H9 (cell line): ENCODE measurements at regions not wholly inside any gene's neighbourhood (a gene's known extent, or its start where the extent isn't known, plus 50 kb on each side); places are given as distances from the start of the nearest gene placed in this dataset.

Experiments
- DNase-seq: peaks from one replicate; pipeline ENCODE4 v3.0.0-alpha.2; 2017
- H2AFZ ChIP-seq: one replicate; pipeline ENCODE4 v1.6.1; 2013; ENCODE audit warnings: mild to moderate bottlenecking, low read length, control low read depth, moderate library complexity
- H2AK5ac ChIP-seq: 2 replicates; pipeline ENCODE4 v1.6.1; 2013; ENCODE audit warnings: low read length, control low read depth, mixed read lengths; ENCODE audit not compliant: insufficient read length
- H2BK120ac ChIP-seq: one replicate; pipeline ENCODE4 v1.6.1; 2013; ENCODE audit warnings: low read depth, mild to moderate bottlenecking, low read length, control low read depth, inconsistent platforms; ENCODE audit not compliant: poor library complexity, severe bottlenecking
- H2BK12ac ChIP-seq: 2 replicates; pipeline ENCODE4 v1.6.1; 2013; ENCODE audit warnings: low read length, control low read depth, mixed read lengths, low read depth; ENCODE audit not compliant: insufficient read length
- H2BK15ac ChIP-seq: 2 replicates; pipeline ENCODE4 v1.6.1; 2013; ENCODE audit warnings: low read depth, low read length, control low read depth
- H2BK20ac ChIP-seq: one replicate; pipeline ENCODE4 v1.6.1; 2013; ENCODE audit warnings: low read depth, mild to moderate bottlenecking, low read length, control low read depth, inconsistent platforms; ENCODE audit not compliant: poor library complexity, severe bottlenecking
- H2BK5ac ChIP-seq: 2 replicates; pipeline ENCODE4 v1.6.1; 2013; ENCODE audit warnings: low read length, control low read depth, mixed read lengths; ENCODE audit not compliant: insufficient read length
- H3K14ac ChIP-seq: 2 replicates; pipeline ENCODE4 v1.6.1; 2013; ENCODE audit warnings: low read length, control low read depth; ENCODE audit not compliant: insufficient read depth
- H3K18ac ChIP-seq: 2 replicates; pipeline ENCODE4 v1.6.1; 2013; ENCODE audit warnings: low read depth, mild to moderate bottlenecking, mixed read lengths, low read length, control low read depth; ENCODE audit not compliant: insufficient read length
- H3K23ac ChIP-seq: 2 replicates; pipeline ENCODE4 v1.6.1; 2013; ENCODE audit warnings: low read length, control low read depth, mixed read lengths, low read depth; ENCODE audit not compliant: insufficient read length
- H3K23me2 ChIP-seq: 2 replicates; pipeline ENCODE4 v1.6.1; 2013; ENCODE audit warnings: low read depth, mild to moderate bottlenecking, mixed read lengths, low read length, control low read depth; ENCODE audit not compliant: insufficient read length, poor library complexity, severe bottlenecking
- H3K27ac ChIP-seq: 2 replicates; pipeline ENCODE4 v1.5.1; 2013; ENCODE audit warnings: low read length, control low read depth, mixed read lengths, low read depth; ENCODE audit not compliant: insufficient read length
- H3K27me3 ChIP-seq: 2 replicates; pipeline ENCODE4 v1.6.1; 2013; ENCODE audit warnings: low read length, control low read depth, inconsistent platforms; ENCODE audit not compliant: insufficient read depth
- H3K4ac ChIP-seq: 2 replicates; pipeline ENCODE4 v1.6.1; 2013; ENCODE audit warnings: low read depth, mild to moderate bottlenecking, control low read depth, inconsistent platforms, low read length, moderate library complexity
- H3K4me1 ChIP-seq: 2 replicates; pipeline ENCODE4 v1.6.1; 2013; ENCODE audit warnings: low read length, control low read depth, inconsistent platforms; ENCODE audit not compliant: insufficient read depth
- H3K4me2 ChIP-seq: 2 replicates; pipeline ENCODE4 v1.6.1; 2013; ENCODE audit warnings: low read length, control low read depth, mixed read lengths; ENCODE audit not compliant: insufficient read length, insufficient read depth
- H3K56ac ChIP-seq: 2 replicates; pipeline ENCODE4 v1.6.1; 2013; ENCODE audit warnings: low read depth, mild to moderate bottlenecking, mixed read lengths, low read length, control low read depth; ENCODE audit not compliant: insufficient read length
- H3K79me1 ChIP-seq: 2 replicates; pipeline ENCODE4 v1.6.1; 2013; ENCODE audit warnings: low read depth, mild to moderate bottlenecking, moderate library complexity, low read length, control low read depth, inconsistent platforms; ENCODE audit not compliant: insufficient read depth, poor library complexity, severe bottlenecking
- H3K79me2 ChIP-seq: 2 replicates; pipeline ENCODE4 v1.6.1; 2013; ENCODE audit warnings: low read length, control low read depth, inconsistent platforms; ENCODE audit not compliant: insufficient read depth
- H3K9ac ChIP-seq: 2 replicates; pipeline ENCODE4 v1.6.1; 2013; ENCODE audit warnings: low read length, control low read depth, mixed read lengths; ENCODE audit not compliant: insufficient read length; ENCODE audit errors: extremely low read depth
- H3K9me3 ChIP-seq: one replicate; pipeline ENCODE4 v1.6.1; 2013; ENCODE audit warnings: low read depth, low read length, inconsistent platforms; ENCODE audit not compliant: control insufficient read depth
- H3T11ph ChIP-seq: one replicate; pipeline ENCODE4 v1.6.1; 2013; ENCODE audit warnings: mild to moderate bottlenecking, low read length, control low read depth, inconsistent platforms
- H4K20me1 ChIP-seq: one replicate; pipeline ENCODE4 v1.6.1; 2013; ENCODE audit not compliant: control insufficient read depth, insufficient read length, insufficient read depth
- H4K5ac ChIP-seq: 2 replicates; pipeline ENCODE4 v1.6.1; 2013; ENCODE audit warnings: low read depth, mild to moderate bottlenecking, mixed read lengths, low read length, control low read depth; ENCODE audit not compliant: insufficient read length
- H4K8ac ChIP-seq: replicated peaks from 2 replicates; pipeline ENCODE4 v1.6.1; 2013; ENCODE audit warnings: low read length, control low read depth, mixed read lengths, low read depth; ENCODE audit not compliant: insufficient read length
- H4K91ac ChIP-seq: 2 replicates; pipeline ENCODE4 v1.6.1; 2013; ENCODE audit warnings: low read depth, mild to moderate bottlenecking, moderate library complexity, mixed read lengths, low read length, control low read depth; ENCODE audit not compliant: insufficient read length
- H3K27ac Mint-ChIP-seq, 3 experiments: 2 replicates in 2 of 3; 3 replicates in 1 of 3; pipeline ENCODE4 v1.8.0; 2020 to 2021; ENCODE audit warnings: mixed read lengths in 3 of 3, mild to moderate bottlenecking in 1 of 3, moderate library complexity in 1 of 3
- H3K27me3 Mint-ChIP-seq: 2 replicates; pipeline ENCODE4 v1.8.0; 2021; ENCODE audit warnings: low read depth, mild to moderate bottlenecking, moderate library complexity, mixed read lengths
- H3K36me3 Mint-ChIP-seq, 3 experiments: 2 replicates in 2 of 3; 3 replicates in 1 of 3; pipeline ENCODE4 v1.8.0; 2020 to 2021; ENCODE audit warnings: low read depth in 3 of 3, mixed read lengths in 3 of 3; ENCODE audit not compliant: insufficient read depth in 1 of 3
- H3K4me1 Mint-ChIP-seq, 2 experiments: 2 replicates each; pipeline ENCODE4 v1.8.0; 2020; ENCODE audit warnings: mixed read lengths in 2 of 2
- H3K4me3 Mint-ChIP-seq, 2 experiments: 2 replicates in 1 of 2; 3 replicates in 1 of 2; pipeline ENCODE4 v1.8.0; 2020 to 2021; ENCODE audit warnings: mild to moderate bottlenecking in 2 of 2, mixed read lengths in 2 of 2, moderate library complexity in 1 of 2
- H3K9me3 Mint-ChIP-seq, 2 experiments: 2 replicates in 1 of 2; 3 replicates in 1 of 2; pipeline ENCODE4 v1.8.0; 2020; ENCODE audit warnings: mild to moderate bottlenecking in 2 of 2, mixed read lengths in 2 of 2, moderate library complexity in 1 of 2
- WGBS: extraction: QIAGEN DNeasy Blood & Tissue Kit; methylation state at CpG from one replicate; pipeline ENCODE4 v1.1.7; 2013; ENCODE audit warnings: missing lambda C conversion rate, low lambda C conversion rate, mixed read lengths; ENCODE audit not compliant: insufficient read length; ENCODE audit errors: extremely low coverage; 5-methylcytosine and 5-hydroxymethylcytosine counted together
- TF ChIP-seq, protein P1 (sequence below): fragments of 200-600 bp; sonication (generic); conservative IDR thresholded peaks from 3 replicates; pipeline ENCODE4 v1.8.0; 2021; ENCODE audit warnings: antibody characterized with exemption, mild to moderate bottlenecking

DNA sequence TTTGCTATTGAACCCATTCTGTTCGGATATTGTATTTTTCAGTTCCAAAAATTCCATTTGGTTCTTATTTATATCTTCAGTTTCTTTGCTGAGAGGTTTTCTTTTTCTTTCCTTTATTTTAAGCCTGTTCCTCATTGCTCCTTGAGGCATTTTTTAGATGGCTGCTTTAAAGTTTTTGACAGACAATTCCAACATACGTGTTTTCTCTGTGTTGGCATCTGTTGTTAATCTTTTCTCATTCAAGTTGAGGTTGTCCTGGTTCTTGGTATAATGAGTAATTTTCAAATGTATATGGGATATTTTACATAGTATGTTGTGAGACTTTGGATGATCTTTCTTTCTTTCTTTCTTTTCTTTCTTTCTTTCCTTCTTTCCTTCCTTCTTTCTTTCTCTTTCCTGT, 1078.0 kb upstream of the CELF2 start:
- no peaks in the 10 kb centered on the region for H4K20me1 ChIP-seq
- TF ChIP-seq, protein P1, sequence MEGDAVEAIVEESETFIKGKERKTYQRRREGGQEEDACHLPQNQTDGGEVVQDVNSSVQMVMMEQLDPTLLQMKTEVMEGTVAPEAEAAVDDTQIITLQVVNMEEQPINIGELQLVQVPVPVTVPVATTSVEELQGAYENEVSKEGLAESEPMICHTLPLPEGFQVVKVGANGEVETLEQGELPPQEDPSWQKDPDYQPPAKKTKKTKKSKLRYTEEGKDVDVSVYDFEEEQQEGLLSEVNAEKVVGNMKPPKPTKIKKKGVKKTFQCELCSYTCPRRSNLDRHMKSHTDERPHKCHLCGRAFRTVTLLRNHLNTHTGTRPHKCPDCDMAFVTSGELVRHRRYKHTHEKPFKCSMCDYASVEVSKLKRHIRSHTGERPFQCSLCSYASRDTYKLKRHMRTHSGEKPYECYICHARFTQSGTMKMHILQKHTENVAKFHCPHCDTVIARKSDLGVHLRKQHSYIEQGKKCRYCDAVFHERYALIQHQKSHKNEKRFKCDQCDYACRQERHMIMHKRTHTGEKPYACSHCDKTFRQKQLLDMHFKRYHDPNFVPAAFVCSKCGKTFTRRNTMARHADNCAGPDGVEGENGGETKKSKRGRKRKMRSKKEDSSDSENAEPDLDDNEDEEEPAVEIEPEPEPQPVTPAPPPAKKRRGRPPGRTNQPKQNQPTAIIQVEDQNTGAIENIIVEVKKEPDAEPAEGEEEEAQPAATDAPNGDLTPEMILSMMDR: no peak
- no peak overlapping the region for H2BK5ac ChIP-seq
- Mint-ChIP-seq H3K4me1 (no peaks in the 10 kb centered on the region), H3K36me3 (no peaks in the 10 kb centered on the region), H3K9me3 (no peaks in the 10 kb centered on the region; a peak in 1 of 5 replicates), H3K27me3 (no peaks in the 10 kb centered on the region; the same call in 1 of the 2 replicates), H3K4me3 (no peak overlapping the region), H3K27ac (no peak overlapping the region)
- no peak overlapping the region for H2BK12ac ChIP-seq
- H4K5ac ChIP-seq: no peak overlapping the region
- no peak overlapping the region for H2AFZ ChIP-seq
- no CpG with 5 or more reads among the region's 2 CpGs for WGBS
- no peak overlapping the region for H2BK120ac ChIP-seq
- no peak for DNase-seq
- no peak overlapping the region for H3K9ac ChIP-seq
- H2AK5ac ChIP-seq: no peak overlapping the region
- no peak overlapping the region for H3K4ac ChIP-seq
- no peak overlapping the region for H2BK15ac ChIP-seq
- H3K56ac ChIP-seq: no peak overlapping the region
- H3T11ph ChIP-seq: no peak overlapping the region
- no peaks in the 10 kb centered on the region for H3K9me3 ChIP-seq
- H3K4me1 ChIP-seq: no peaks in the 10 kb centered on the region
- H2BK20ac ChIP-seq: no peak overlapping the region
- H3K18ac ChIP-seq: no peak overlapping the region
- H3K14ac ChIP-seq: no peak overlapping the region
- H4K91ac ChIP-seq: no peak overlapping the region
- no peak overlapping the region for H3K27ac ChIP-seq
- H3K23ac ChIP-seq: no peak overlapping the region
- no peaks in the 10 kb centered on the region for H3K27me3 ChIP-seq
- H3K23me2 ChIP-seq: no peaks in the 10 kb centered on the region
- H3K4me2 ChIP-seq: no peak overlapping the region
- no peaks in the 10 kb centered on the region for H3K79me2 ChIP-seq
- H3K79me1 ChIP-seq: no peaks in the 10 kb centered on the region
- H4K8ac ChIP-seq: no peak overlapping the region
